ENCODE measurements at regions not wholly inside any gene's neighbourhood (a gene's known extent, or its start where the extent isn't known, plus 50 kb on each side); places are given as distances from the start of the nearest gene placed in this dataset.
"Not testable (repeated sequence)": the region's sequence is repeated elsewhere in the genome, so short reads cannot be mapped to it uniquely, and the experiment has no call there.

- Histone ChIP-seq H3K4me1 (no peaks in the 10 kb centered on the region), H3K36me3 (no peaks in the 10 kb centered on the region), H3K27me3 (no peaks in the 10 kb centered on the region), H3K9me3 (no peaks in the 10 kb centered on the region), H3K4me3 (no peak overlapping the region), H3K27ac (no peak overlapping the region)
- intact Hi-C loops (cut with DNase I; ENCODE audit: low total_unique reads) = loop anchor here (5.0 kb wide), 1 partner anchor 997 kb away; no protein-coding TSS in a partner anchor
- TF ChIP-seq POLR2AphosphoS5 (IDR thresholded peaks at IDR 0.05) = no peak
- no peak for TF ChIP-seq POLR2A (IDR thresholded peaks at IDR 0.05)
- TF ChIP-seq CTCF (IDR thresholded peaks at IDR 0.05) = no peak
- no peak for DNase-seq (ENCODE audit: low spot score in 2 of 2)
Observed at GRCh38 chr2:15695582-15696330, 104.1 kb downstream of the DDX1 start.

- H3K4me3 ChIP-seq; DNase-seq (ENCODE audit: low spot score in 2 of 2); H3K27me3 ChIP-seq; H3K36me3 ChIP-seq; H3K4me1 ChIP-seq; H3K27ac ChIP-seq; H3K9me3 ChIP-seq: not testable (repeated sequence)
- intact Hi-C loops (cut with DNase I; ENCODE audit: low total_unique reads) = loop anchor here (5.0 kb wide), 1 partner anchor 996 kb away; no protein-coding TSS in a partner anchor
Observed at GRCh38 chr2:15696606-15697170, 105.0 kb downstream of the DDX1 start.

GRCh38 chr2:15700131-15700530, 108.5 kb downstream of the DDX1 start:
- H3K4me1 ChIP-seq = no peaks in the 10 kb centered on the region
- H3K9me3 ChIP-seq = no peaks in the 10 kb centered on the region
- intact Hi-C loops (cut with DNase I; ENCODE audit: low total_unique reads) = no loop called here
- H3K27ac ChIP-seq = no peak overlapping the region
- TF ChIP-seq POLR2AphosphoS5 (IDR thresholded peaks at IDR 0.05) = no peak
- TF ChIP-seq POLR2A (IDR thresholded peaks at IDR 0.05) = no peak
- TF ChIP-seq CTCF (IDR thresholded peaks at IDR 0.05) = no peak
- H3K27me3 ChIP-seq = no peaks in the 10 kb centered on the region
- no peaks in the 10 kb centered on the region for H3K36me3 ChIP-seq
- no peak overlapping the region for H3K4me3 ChIP-seq
- DNase-seq (ENCODE audit: low spot score in 2 of 2) = no peak

GRCh38 chr2:15700599-15701340, 109.1 kb downstream of the DDX1 start:
- Histone ChIP-seq H3K27me3 (no peaks in the 10 kb centered on the region), H3K27ac (no peak overlapping the region), H3K36me3 (no peaks in the 10 kb centered on the region), H3K4me1 (no peaks in the 10 kb centered on the region), H3K9me3 (no peaks in the 10 kb centered on the region), H3K4me3 (no peak overlapping the region)
- TF ChIP-seq POLR2A (IDR thresholded peaks at IDR 0.05) (no peak), CTCF (IDR thresholded peaks at IDR 0.05) (no peak), POLR2AphosphoS5 (IDR thresholded peaks at IDR 0.05) (no peak)
- DNase-seq (ENCODE audit: low spot score in 2 of 2) = no peak
- intact Hi-C loops (cut with DNase I; ENCODE audit: low total_unique reads) = no loop called here

- Histone ChIP-seq H3K4me3 (no peak overlapping the region), H3K27me3 (no peaks in the 10 kb centered on the region), H3K27ac (no peak overlapping the region), H3K4me1 (no peaks in the 10 kb centered on the region), H3K36me3 (no peaks in the 10 kb centered on the region), H3K9me3 (no peaks in the 10 kb centered on the region)
- DNase-seq (ENCODE audit: low spot score in 2 of 2) = no peak
- TF ChIP-seq CTCF (IDR thresholded peaks at IDR 0.05) = no peak
- TF ChIP-seq POLR2AphosphoS5 (IDR thresholded peaks at IDR 0.05) = no peak
- no peak for TF ChIP-seq POLR2A (IDR thresholded peaks at IDR 0.05)
- intact Hi-C loops (cut with DNase I; ENCODE audit: low total_unique reads) = no loop called here
Observed at GRCh38 chr2:15701341-15701907, 109.8 kb downstream of the DDX1 start.
